ENCODE measurements at regions not wholly inside any gene's neighbourhood (a gene's known extent, or its start where the extent isn't known, plus 50 kb on each side); places are given as distances from the start of the nearest gene placed in this dataset.
"Not testable (repeated sequence)": the region's sequence is repeated elsewhere in the genome, so short reads cannot be mapped to it uniquely, and the experiment has no call there.

DNA sequence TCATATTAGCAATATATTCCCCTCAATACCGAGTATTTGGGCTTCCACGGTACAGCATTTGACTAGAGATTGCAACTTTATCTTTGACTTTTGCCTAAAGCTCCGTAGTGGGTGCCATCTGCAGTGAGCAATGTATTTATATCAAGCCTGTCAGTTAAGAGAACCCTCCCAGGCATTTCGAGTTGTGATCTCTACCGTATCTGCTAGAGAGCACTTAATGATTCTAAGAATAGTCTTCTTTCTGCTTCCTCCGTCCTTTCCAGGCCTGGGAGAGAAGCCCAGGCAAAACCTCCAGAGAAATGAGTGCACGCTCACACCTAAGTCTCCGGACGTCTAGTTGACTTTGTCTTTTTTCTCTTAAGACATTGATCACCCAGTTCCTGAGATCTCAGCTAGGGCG is 210.6 kb downstream of the KLF6 start:
- no peak for DNase-seq (ENCODE audit: low spot score)

- no peak for DNase-seq (ENCODE audit: low spot score)
These were observed 211.5 kb downstream of the KLF6 start for GRCh38 chr10:3573498-3573897.

DNA sequence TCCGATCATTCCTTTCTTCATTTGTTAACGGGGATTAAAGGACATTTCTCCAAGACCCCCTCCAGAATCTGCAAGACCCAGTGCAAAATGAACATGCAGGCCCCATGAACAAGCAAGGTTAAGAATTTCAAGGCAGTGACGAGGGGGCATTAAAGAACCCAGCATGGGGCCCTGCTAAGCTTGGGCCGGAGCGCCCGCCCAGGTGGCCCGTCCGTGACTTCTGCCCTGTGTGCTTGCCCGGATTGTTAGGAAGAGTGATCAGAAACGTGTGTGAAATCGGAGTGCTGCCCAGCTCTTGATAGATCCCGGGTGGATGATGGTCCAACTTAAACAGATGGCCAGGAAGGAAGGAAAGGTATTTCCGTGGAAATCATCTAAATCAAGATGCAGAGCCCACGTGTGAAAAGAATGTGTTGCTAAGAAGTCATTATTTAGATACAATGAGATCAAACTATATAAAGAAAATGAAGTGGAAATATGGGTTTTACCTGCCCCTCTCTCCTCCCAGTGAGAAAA is 213.6 kb downstream of the KLF6 start:
- DNase-seq (ENCODE audit: low spot score), result no peak

DNA sequence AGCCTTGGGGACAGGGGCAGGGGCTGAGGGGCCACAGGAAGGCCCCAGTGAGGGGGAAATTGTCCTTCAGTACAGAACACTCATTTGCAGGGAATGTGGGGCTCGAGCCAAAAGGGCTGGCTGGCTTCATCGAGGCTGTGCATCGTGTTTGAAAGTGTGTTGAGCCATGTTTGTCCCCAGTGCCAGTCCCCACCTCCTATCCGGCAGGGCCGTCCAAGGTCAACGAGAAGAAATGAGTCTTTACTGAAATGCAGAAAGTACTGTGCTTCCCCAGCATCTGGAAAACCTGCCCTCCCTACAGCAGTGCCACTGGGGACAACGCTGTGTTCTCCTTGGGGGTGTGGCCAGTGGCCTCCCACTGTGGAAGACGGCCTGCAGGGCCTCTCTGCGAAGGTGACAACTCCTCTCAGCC is 214.1 kb downstream of the KLF6 start:
- DNase-seq (ENCODE audit: low spot score), result no peak

DNA sequence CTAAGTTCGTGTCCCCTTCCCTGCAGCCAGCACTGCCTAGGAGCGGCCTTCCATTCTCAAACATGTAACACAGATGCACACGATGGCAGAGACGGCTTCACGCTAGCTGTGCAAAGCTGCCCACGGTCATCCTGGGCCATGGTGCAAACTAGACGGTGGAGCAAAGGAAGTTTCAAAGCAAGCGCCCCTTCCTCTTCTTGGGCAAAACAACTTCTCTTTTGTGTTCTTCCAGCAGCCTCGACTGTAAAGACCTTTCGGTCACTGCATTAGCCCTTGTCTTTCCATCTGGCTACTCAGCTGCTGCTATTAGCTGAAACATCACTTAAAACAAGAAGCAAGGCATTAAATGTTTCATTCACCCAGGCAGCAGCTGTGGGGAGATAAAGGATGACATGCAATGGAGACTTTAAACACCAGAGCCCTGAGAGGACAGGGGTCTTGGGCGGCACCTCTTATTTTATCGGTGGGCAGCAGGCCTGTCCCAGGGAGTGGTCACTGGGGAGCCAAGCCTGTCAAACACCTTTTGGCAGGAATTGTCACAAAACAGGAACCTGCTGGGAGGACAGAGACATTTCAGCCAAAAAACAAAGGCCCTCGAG is 214.8 kb downstream of the KLF6 start:
- DNase-seq (ENCODE audit: low spot score), result no peak

- no peak for DNase-seq (ENCODE audit: low spot score)
These were observed 216.0 kb downstream of the KLF6 start for GRCh38 chr10:3568983-3569382.

DNA sequence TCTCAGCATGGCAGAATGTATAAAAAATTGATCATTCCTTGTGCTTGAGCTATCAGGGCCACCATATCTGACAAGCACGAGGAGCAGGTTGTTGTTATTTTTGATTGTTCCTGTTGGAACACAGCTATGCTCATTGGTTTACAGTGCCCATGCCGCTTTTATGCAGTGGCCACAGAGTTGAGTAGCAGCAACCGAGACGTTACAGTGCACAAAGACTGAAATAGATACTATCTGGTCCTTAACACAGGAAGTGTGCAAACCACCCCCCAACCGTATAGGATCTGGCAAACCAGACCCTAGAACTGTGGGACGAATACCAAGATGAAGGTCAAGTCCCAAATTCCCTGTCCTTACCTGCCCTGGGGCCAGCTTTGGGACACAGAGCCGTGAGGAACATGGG is 216.6 kb downstream of the KLF6 start:
- DNase-seq (ENCODE audit: low spot score), result no peak

GRCh38 chr10:3567291-3567963 is 217.6 kb downstream of the KLF6 start:
- no peak for DNase-seq (ENCODE audit: low spot score)

- no peak for DNase-seq (ENCODE audit: low spot score)
These were observed 218.4 kb downstream of the KLF6 start for GRCh38 chr10:3566627-3567026.

GRCh38 chr10:3564346-3565002 is 220.5 kb downstream of the KLF6 start:
- DNase-seq (ENCODE audit: low spot score), result no peak

DNA sequence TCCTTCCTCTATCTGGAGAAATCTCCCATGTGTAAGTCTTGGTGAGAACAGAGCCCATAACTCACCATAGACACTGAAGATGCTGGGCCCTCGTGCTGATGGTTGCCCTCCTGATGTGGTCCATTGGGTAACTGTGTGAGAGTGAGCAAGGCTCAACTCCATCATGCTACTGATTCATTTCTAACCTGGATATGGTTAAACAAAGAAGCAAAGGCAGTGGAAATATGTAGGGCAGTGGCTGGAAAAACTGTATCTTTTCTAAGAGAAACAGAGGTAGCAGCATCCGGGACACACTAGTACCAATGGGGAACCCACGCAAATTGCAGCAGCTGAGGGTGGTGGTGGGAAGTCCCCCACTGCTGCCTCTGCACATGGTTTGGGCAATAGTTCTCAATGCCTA is 221.7 kb downstream of the KLF6 start:
- DNase-seq (ENCODE audit: low spot score), result no peak

DNA sequence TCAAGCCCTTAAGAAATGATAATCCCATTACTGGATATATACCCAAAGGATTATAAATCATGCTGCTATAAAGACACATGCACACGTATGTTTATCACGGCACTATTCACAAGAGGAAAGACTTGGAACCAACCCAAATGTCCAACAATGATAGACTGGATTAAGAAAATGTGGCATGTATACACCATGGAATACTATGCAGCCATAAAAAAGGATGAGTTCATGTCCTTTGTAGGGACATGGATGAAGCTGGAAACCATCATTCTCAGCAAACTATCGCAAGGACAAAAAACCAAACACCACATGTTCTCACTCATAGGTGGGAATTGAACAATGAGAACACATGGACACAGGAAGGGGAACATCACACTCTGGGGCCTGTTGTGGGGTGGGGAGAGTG is 224.4 kb downstream of the KLF6 start:
- DNase-seq (ENCODE audit: low spot score), result not testable (repeated sequence)

- no peak for DNase-seq (ENCODE audit: low spot score)
These were observed 225.5 kb downstream of the KLF6 start for GRCh38 chr10:3559527-3559926.

DNA sequence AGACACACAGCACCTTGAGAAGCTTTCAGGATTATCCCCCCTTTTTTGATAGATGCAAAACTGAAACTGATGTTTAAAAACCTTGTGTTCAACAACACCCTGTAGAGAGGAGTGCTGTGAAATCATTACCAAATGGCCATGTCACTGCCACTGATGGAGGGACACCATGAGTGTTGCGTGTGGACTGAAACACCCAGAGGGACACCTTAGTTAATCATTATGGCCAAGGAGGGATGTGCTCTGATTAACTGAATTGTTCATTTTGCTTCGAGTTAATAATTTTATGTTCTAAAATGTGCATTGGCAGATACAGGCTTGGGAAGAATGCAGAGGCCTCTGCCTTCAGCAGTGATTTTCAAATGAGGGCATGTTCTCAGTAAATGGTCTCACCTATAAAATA is 226.0 kb downstream of the KLF6 start:
- DNase-seq (ENCODE audit: low spot score), result no peak

DNA sequence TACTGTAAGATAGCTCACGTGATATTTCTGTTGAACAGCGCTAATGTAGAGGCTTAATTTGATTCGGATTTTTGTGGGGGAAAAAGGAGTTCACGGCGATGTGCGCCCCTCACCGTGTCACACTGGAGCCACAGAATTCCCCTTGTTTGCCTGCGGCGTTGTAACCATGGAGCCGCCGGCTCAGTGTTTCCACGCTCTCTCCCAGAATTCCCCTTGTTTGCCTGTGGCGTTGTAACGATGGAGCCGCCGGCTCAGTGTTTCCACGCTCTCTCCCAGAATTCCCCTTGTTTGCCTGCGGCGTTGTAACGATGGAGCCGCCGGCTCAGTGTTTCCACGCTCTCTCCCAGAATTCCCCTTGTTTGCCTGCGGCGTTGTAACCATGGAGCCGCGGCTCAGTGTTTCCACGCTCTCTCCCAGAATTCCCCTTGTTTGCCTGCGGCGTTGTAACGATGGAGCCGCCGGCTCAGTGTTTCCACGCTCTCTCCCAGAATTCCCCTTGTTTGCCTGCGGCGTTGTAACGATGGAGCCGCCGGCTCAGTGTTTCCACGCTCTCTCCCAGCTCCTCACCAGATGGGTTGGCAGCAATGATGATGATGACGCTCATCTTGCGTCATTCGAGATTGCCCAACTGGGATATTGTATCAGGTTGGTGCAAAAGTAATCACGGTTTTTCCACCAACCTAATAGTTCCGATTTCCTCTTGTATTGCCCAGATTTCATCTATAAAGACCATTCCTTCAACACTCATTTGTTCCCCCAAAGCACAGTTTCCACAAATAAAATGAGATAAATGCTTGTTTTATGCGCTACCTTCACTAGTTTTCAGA is 228.6 kb downstream of the KLF6 start:
- DNase-seq (ENCODE audit: low spot score), result not testable (repeated sequence)

- DNase-seq (ENCODE audit: low spot score), result no peak
These were observed 230.9 kb downstream of the KLF6 start for GRCh38 chr10:3554121-3554522.

- DNase-seq (ENCODE audit: low spot score), result no peak
These were observed 232.7 kb downstream of the KLF6 start for GRCh38 chr10:3552281-3552680.

DNA sequence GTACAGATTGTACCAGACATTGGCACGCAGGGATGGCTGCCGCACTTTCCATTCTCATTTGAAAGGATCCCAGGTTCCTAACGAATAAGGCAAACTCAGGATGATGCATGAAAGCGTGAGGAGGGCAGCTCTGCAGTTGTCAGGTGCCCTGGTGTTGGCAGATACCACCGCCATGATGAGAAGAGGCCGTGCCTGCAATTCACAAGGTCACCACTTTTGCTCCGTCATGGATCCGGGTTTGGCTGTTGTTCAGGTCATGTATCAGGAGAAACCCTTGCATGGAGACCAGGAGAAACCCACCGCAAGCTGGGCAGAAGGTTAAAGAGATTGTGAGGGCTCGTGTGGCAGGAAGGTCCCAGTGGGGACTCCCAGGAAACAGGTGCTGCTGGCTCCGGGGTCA is 233.2 kb downstream of the KLF6 start:
- DNase-seq (ENCODE audit: low spot score), result no peak

- DNase-seq (ENCODE audit: low spot score), result no peak
These were observed 235.9 kb downstream of the KLF6 start for GRCh38 chr10:3549118-3549517.

- DNase-seq (ENCODE audit: low spot score), result no peak
These were observed 236.3 kb downstream of the KLF6 start for GRCh38 chr10:3548702-3549101.

DNA sequence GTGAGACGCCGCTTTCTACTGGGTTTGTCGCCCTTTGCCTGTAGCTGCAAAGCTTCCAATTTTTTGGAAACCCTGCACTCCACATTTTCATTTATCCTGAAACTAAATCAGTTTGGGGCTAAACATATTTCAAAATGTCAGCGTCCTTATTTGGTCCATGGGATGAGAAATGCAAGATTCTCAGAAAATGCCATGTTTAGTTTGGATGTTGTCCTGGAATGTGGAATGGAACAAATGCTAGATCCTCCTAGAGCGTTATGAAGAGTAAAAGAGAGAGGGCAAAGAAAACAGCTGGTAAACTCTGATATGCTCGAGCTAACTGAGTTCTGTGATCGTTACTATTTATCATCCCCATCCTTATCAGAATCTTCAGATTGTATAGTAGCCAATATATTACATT is 236.9 kb downstream of the KLF6 start:
- DNase-seq (ENCODE audit: low spot score), result no peak

GRCh38 chr10:3544561-3544960 is 240.4 kb downstream of the KLF6 start:
- no peak for DNase-seq (ENCODE audit: low spot score)

GRCh38 chr10:3542185-3542611 is 242.8 kb downstream of the KLF6 start:
- DNase-seq (ENCODE audit: low spot score), result no peak

Measured in D341Med (cell line).